HG03039 (cell line): ENCODE measurements at regions not wholly inside any gene's neighbourhood (a gene's known extent, or its start where the extent isn't known, plus 50 kb on each side); places are given as distances from the start of the nearest gene placed in this dataset.
"Not testable (repeated sequence)": the region's sequence is repeated elsewhere in the genome, so short reads cannot be mapped to it uniquely, and the experiment has no call there.

Experiments
- ATAC-seq: cut with Tn5 transposase; IDR thresholded peaks from one replicate; pipeline ENCODE4 v1.9.1; 2021; ENCODE audit warnings: mild to moderate bottlenecking, moderate library complexity; ENCODE audit not compliant: unreplicated experiment

DNA sequence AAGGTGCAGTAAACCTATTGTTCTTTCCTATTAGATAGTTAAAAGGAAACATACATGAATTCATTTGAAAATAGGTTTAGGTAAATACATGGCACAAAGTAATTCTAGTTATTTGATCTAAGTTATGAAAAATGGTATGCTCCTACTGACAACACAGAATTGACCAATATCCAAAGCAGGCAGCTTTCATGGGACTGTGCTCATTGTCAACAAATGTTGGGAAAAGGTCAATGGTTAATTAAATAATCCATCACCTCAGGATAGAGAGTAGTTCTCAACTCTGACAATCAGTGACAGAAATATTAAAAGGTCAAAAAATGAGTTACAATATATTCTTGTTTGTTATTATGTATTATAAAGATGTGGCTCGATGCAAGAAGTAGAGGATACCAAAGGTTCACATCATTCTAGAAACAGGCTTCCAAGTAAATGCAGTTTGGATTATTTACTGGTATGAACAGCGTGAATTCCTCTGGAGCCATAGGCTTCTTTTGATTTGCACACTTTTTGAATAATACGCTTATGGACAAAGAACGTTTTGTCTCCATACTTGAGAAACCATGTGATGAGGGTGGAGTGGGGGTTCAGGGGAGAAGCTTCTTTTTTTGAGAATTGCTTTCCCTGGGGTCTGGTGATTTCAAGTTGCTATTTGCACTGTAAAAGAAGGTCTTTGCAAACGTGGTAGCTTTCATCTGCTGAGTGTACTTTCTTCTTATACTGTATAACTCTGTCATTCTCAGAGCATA lies 422.0 kb upstream of the ZEB2 start:
- no peak for ATAC-seq

DNA sequence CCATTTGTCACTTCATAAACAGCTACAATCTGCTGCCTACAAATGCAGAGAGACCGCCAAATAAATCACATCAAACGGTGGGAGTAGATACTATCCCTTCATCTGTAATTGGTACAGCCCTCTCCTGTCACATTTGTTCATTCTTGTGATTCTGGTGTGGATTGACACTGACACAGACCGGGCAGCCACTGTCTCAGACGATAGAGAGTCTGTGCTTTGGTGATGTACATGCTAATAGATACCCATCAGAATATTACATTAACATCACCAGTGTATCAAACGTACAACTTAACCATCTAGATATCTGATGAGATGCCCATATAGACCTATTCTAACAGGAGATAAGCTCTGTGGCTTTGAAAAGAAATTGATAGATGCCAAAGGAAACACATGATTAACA lies 419.7 kb upstream of the ZEB2 start:
- no peak for ATAC-seq

- ATAC-seq = no peak
These were observed 418.2 kb upstream of the ZEB2 start for GRCh38 chr2:144937910-144938709.

DNA sequence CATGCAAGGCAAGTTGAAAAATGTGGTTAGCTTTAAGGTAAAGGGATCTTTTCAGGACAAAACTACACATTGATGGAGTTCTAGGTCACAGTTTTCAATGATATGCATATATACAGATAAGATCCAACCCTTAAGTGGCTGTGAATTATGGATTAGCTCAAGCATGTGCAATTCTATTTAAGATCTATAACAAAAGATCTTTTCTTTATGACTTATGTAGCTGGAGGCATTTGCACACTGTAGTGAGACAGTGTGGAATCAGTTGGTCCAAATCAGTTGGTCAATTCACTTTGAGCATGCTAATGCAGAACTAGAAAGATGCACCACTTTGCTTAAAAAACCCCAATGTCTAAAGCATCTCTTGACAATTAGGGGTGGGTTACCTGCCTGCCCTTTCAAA lies 417.1 kb upstream of the ZEB2 start:
- no peak for ATAC-seq

DNA sequence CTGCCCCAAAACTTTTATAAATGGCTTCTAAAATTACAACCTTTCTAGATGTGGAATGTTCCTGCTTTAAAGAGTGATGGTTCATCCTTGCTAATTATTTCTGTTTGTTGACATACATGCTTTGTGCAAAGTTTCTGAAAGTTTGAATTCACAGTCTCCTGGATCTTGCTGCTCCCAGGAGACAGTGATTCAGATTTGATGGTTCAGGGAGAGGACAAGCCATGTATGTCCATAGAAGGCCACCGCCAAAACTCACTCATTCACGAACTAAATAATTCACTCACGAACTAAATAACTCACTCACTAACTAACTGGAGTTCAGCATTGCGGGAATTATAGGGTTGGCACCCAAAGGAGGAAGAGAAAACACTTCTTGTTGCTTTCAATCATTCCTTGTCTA lies 416.5 kb upstream of the ZEB2 start:
- no peak for ATAC-seq

- no peak for ATAC-seq
These were observed 415.8 kb upstream of the ZEB2 start for GRCh38 chr2:144935736-144936135.

GRCh38 chr2:144935191-144935590 lies 415.3 kb upstream of the ZEB2 start:
- ATAC-seq = no peak

GRCh38 chr2:144931960-144932359 lies 412.0 kb upstream of the ZEB2 start:
- no peak for ATAC-seq

DNA sequence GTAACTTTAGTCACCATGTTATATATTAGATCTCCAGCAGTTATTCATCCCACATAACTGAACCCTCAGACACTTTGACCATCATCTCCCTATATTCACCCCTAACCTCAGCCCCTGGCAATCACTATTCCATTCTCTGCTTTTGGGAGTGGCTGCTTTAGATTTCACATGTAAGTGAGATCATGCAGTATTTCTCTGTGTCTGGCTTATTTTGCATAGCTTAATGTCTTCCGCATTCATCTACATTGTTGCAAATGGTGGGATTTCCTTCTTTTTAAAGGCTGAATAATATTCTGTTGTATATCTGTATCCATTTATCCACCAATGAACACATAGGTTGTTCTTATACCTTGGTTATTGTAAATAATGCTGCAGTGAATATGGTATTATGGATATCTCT lies 411.6 kb upstream of the ZEB2 start:
- ATAC-seq = no peak

DNA sequence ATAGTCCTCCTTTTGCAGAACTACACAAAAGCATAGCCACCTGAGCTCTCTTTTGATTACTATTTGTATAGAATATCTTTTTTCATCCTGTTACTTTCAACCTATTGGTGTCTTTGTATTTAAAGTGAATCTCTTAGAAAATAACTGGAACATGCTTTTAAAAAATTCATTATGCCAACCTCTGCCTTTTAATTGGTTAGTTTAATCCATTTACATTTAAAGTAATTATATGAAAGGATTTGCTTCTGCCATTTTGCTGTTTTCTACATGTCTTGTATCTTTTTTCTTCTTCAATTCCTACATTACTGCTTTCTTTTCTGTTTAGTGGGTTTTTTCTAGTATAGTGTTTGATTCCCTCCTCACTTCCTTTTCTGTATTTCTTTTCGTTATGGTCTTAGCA lies 407.5 kb upstream of the ZEB2 start:
- no peak for ATAC-seq

GRCh38 chr2:144925886-144926285 lies 406.0 kb upstream of the ZEB2 start:
- ATAC-seq = no peak

DNA sequence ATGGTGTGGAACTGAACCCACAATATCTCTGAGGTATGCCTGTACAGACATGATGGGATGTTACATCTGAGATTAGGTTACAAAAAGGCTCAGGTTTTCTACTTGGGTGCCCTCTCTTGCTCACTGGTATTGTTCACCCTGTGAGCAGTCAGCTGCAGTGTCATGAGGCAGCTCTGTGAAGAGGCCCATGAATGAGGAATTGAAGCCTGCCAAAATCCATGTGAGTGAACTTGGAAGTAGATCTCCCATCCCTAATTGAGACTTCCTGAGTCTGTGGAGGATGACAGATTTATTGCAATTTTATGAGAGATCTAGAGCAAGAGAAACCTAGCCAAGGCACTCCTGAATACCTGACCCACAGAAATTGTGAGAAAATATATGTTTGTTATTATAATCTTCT lies 404.9 kb upstream of the ZEB2 start:
- no peak for ATAC-seq

DNA sequence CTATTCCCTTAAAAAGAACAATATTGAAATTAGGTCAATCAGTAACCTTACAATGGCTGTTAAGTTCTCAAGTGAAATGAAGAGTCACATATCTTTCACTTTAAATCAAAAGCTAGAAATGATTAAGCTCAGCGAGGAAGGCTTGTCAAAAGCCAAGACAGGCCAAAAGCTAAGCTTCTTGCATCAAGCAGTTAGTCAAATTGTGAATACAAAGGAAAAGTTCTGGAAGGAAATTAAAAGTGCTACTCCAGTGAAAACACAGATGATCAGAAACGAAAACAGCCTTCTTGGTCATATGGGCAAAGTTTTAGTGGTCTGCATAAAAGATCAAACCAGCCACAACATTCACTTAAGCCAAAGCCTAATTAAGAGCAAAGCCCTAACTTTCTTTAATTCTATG lies 402.6 kb upstream of the ZEB2 start:
- ATAC-seq = no peak

DNA sequence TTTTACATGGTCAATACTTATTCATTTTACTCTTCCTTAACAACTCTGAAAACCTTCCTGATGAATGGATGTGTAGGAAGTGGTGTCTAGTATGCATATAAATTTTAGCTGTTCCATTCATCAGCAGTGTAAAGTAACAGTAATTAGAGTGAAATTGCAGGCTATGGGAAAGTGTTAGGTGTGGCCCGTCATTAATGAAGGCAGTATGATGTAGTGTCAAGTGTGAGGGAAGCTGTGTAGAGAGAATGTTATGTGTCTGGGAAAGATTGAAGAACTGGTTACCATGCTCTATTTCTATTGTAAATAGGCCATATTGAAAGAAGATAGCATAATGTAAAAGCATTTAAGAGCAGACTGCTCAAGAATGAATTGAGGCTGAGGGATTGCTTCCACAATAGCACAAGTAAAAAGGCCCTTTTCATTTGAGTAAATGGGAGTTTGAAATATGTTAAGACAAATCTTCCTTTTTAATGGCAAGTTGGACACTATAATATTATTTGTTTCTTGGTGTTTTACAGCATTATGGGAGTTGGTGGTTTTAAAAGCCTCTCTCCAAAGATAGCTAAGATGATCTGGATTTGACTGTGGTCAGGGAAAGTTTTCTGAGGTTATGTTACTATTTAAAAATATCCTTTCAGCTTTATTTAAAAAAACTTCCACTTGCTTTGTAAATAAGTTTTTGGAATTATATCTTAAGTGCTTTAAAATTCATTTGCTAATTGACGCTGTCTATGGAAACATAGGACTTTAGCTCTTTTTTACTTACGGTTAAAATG lies 401.0 kb upstream of the ZEB2 start:
- no peak for ATAC-seq

DNA sequence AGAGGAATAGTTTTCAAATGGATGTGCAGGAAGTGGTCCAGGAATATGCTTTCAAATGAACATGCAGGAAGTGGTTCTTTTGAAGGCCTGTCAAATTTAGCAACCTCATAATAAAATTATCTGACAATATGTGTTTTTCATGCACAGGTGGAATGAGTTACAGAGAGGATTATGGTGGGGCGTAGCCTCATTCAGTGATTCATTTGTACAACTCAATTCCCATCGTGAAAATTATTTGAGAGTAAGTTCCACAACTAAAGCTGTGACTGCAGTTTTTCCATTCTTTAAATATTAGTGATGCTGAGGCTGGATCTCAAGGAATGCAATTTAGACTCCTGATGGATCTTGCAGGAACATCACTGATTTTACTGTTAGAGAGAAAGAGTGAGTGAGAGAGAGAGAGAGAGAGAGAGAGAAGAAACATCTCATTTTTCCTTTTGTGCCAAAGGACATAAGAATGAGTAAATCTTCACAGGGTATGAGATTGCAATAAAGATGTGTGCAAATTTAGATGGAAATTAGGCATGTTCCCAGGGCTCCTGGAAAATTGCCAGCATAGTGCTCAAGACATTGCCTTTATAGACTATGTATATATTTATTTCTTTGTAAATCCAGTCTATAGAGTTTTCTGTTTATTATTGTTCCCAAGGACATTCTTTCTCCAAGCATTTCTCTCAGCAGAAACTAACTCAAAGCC lies 394.9 kb upstream of the ZEB2 start:
- no peak for ATAC-seq

DNA sequence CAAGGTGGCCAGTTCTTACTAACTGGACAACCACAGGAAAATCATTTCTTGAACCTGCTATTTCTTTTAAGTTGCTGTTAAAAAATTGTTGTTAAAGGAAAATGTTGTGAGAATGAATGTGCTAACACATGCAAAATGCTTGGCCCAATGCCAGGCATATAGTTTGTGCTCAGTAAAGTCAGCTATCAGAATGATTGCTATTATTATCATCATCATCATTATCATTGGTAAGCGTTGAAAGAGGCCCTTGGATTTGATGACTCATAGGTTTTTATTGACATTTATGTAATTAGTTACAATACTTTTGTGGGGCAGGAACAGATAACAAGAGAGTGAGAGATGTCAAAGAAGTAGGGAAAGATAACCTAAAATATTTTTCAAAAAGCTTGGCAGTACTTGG lies 394.2 kb upstream of the ZEB2 start:
- ATAC-seq = no peak

DNA sequence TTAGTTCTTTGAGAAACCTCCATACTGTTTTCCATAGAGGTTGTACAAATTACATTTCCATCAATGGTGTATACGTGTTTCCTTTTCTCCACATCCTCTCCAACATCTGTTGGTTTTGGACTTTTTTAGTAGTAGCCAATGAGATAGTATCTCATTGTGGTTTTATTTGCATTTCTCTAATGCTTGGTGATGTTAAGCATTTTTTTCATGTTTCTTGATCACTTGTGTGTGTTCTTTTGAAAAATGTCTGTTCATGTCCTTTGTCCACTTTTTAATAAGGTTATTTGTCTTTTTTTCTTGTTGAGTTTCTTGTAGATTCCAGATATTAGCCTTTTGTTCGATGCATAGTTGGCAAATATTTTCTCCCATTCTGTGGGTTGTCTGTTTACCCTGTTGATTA lies 392.3 kb upstream of the ZEB2 start:
- no peak for ATAC-seq

- no peak for ATAC-seq
These were observed 386.0 kb upstream of the ZEB2 start for GRCh38 chr2:144905956-144906355.

DNA sequence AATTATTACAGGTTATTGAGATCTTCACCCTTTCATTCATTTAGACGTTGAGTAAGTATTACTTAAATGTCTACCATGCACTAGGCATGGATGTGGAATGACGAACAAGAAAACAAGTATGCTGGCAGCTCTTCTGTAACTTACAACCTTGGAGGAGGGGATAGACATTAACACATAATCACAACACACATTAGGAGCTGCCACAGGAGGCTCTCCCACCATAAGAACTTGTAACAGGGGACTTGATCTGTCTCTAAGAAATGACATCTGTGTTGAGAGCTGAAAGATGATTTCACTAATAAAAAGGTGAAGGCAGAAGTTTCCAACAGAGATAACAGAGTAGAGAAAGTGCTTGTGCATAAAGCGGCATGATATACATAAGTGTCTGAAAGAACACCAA lies 384.7 kb upstream of the ZEB2 start:
- no peak for ATAC-seq

- not testable (repeated sequence) for ATAC-seq
These were observed 383.1 kb upstream of the ZEB2 start for GRCh38 chr2:144903045-144903444.

DNA sequence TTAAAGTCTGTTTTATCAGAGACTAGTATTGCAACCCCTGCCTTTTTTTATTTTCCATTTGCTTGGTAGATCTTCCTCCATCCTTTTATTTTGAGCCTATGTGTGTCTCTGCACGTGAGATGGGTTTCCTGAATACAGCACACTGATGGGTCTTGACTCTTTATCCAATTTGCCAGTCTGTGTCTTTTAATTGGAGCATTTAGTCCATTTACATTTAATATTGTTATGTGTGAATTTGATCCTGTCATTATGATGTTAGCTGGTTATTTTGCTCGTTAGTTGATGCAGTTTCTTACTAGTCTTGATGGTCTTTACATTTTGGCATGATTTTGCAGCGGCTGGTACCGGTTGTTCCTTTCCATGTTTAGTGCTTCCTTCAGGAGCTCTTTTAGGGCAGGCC lies 381.5 kb upstream of the ZEB2 start:
- ATAC-seq = not testable (repeated sequence)
